Esophagus muscularis mucosa (tissue), 4 donors: ENCODE measurements at regions not wholly inside any gene's neighbourhood (a gene's known extent, or its start where the extent isn't known, plus 50 kb on each side); places are given as distances from the start of the nearest gene placed in this dataset.

Source experiments
- DNase-seq: peaks from one replicate; pipeline ENCODE4 v3.0.0-alpha.2; 2017; ENCODE audit errors: extremely low spot score
- H3K27ac ChIP-seq, 4 donors: fragments of 200-600 bp; sonication (generic); replicated peaks in 1 of 4; 1 replicate in 3 of 4; 2 replicates in 1 of 4; pipeline ENCODE4 v1.5.1; 2016 to 2019; ENCODE audit warnings: mild to moderate bottlenecking in 1 of 4
- H3K27me3 ChIP-seq, 4 donors: fragments of 200-600 bp; sonication (generic); one replicate each; pipeline versions ENCODE4 v1.5.1 to v1.6.0; 2016 to 2019
- H3K36me3 ChIP-seq, 4 donors: fragments of 200-600 bp; sonication (generic); one replicate each; pipeline ENCODE4 v1.5.1; 2016 to 2019
- H3K4me1 ChIP-seq, 4 donors: fragments of 200-600 bp; sonication (generic); one replicate each; pipeline ENCODE4 v1.5.1; 2016 to 2019
- H3K4me3 ChIP-seq, 4 donors: fragments of 200-600 bp; sonication (generic); 1 replicate in 2 of 4; 2 replicates in 2 of 4; pipeline ENCODE4 v1.5.1; 2016 to 2019; ENCODE audit warnings: mild to moderate bottlenecking in 4 of 4, moderate library complexity in 1 of 4
- H3K9me3 ChIP-seq, 4 donors: fragments of 200-600 bp; sonication (generic); 1 replicate in 3 of 4; 2 replicates in 1 of 4; pipeline ENCODE4 v1.5.1; 2016 to 2019
- EP300 ChIP-seq: sonication (generic); formaldehyde crosslinking; IDR thresholded peaks from one replicate; pipeline ENCODE4 v1.6.1; 2017; ENCODE audit warnings: antibody characterized with exemption
- POLR2A ChIP-seq: fragments of 450-650 bp; IDR thresholded peaks from one replicate; pipeline ENCODE4 v1.6.1; 2017; ENCODE audit warnings: antibody characterized with exemption, moderate library complexity, mild to moderate bottlenecking, low read depth
- POLR2AphosphoS5 ChIP-seq, 2 donors: sonication (generic); formaldehyde crosslinking; IDR thresholded peaks; one replicate each; pipeline ENCODE4 v1.6.1; 2017; ENCODE audit warnings: antibody characterized with exemption in 2 of 2
- WGBS: methylation state at CpG from one replicate; pipeline ENCODE4 v1.1.5; 2018; 5-methylcytosine and 5-hydroxymethylcytosine counted together
- intact Hi-C: fragments of 100-400 bp; cut with DNase I; formaldehyde crosslinking; loops from one replicate; pipeline ENCODE4 v1.15.1; 2023
- TF ChIP-seq, protein P1 (sequence below), 3 experiments: fragments of 200-600 bp in 2 of 3; fragments of 450-650 bp in 1 of 3; sonication (generic) in 2 of 3; IDR thresholded peaks; one replicate each; pipeline ENCODE4 v1.5.1; 2017 to 2019; ENCODE audit warnings: antibody characterized with exemption in 3 of 3, mild to moderate bottlenecking in 2 of 3, moderate library complexity in 1 of 3

DNA sequence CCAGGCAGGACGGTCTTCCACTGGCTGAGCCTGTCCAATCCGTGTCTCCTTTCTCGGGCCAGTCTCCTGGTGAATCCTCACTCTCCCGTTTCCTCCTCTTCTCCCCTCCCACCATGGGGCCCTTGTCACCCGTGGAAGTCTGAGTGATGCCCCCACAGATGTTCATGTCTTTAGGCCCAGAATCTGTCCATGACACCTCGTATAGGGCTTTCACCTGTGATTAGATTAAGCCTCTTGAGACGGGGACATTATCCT is 193.5 kb downstream of the ZFP36L2 start:
- Histone ChIP-seq H3K27ac (peak overlapping the region; percentile 37 to 72 (median 60)), H3K9me3 (no peaks in the 10 kb centered on the region), H3K27me3 (no peaks in the 10 kb centered on the region), H3K36me3 (no peaks in the 10 kb centered on the region), H3K4me3 (no peak overlapping the region), H3K4me1 (peaks cover 14 to 24% (median 18%) of the 10 kb centered on the region in 4 donors)
- no peak for DNase-seq
- intact Hi-C loops, result no loop called here
- 85% methylated on average over 7 of the region's 7 CpGs for WGBS
- TF ChIP-seq, protein P1, sequence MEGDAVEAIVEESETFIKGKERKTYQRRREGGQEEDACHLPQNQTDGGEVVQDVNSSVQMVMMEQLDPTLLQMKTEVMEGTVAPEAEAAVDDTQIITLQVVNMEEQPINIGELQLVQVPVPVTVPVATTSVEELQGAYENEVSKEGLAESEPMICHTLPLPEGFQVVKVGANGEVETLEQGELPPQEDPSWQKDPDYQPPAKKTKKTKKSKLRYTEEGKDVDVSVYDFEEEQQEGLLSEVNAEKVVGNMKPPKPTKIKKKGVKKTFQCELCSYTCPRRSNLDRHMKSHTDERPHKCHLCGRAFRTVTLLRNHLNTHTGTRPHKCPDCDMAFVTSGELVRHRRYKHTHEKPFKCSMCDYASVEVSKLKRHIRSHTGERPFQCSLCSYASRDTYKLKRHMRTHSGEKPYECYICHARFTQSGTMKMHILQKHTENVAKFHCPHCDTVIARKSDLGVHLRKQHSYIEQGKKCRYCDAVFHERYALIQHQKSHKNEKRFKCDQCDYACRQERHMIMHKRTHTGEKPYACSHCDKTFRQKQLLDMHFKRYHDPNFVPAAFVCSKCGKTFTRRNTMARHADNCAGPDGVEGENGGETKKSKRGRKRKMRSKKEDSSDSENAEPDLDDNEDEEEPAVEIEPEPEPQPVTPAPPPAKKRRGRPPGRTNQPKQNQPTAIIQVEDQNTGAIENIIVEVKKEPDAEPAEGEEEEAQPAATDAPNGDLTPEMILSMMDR (IDR thresholded peaks at IDR 0.05), result no peak
- TF ChIP-seq POLR2AphosphoS5 (IDR thresholded peaks at IDR 0.05) (no peak), POLR2A (no peak), EP300 (no peak)

DNA sequence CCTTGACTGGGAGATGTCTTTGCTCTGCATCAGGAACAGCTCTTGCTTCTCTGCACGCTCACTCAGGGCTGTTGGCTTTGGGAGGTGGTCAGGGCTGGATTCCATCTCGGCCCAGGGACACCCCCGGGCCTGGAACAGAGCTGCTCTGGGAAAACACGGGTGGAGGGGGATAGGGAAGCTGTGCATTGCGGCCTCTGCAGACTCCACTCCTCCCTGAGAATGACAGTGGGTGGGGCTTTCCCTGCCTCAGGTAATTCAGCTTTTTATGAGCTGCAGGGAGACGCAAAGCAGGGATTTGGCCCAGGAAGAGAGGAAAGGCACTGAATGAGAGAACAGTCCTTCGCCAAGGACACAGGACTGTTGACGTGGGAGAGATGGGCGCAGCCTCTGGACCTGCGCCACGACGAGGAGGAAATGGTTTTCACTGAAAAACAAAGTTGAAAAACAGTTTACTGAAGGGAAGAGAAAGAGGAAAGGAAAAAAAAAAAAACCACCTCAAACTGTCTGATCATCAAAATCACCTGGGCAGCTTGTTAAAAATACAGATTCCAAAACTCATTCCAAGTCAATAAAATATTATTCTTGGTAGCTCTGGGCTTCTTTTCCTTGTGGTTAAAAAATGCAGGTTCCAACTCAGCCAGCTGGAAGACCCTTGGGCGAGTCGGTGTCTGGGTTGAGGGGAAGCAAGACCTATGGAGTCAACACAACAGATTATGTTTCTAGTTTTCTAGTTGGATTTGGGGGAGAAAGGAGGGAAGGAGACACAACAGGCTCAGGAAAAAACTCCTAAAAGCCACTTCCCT is 194.0 kb downstream of the ZFP36L2 start:
- Histone ChIP-seq H3K4me3 (no peak overlapping the region), H3K9me3 (no peaks in the 10 kb centered on the region), H3K27ac (peak overlapping the region; percentile 54 to 72 (median 68)), H3K4me1 (peaks cover 17 to 26% (median 22%) of the 10 kb centered on the region in 4 donors), H3K36me3 (no peaks in the 10 kb centered on the region), H3K27me3 (no peaks in the 10 kb centered on the region)
- intact Hi-C loops, result no loop called here
- peak in 1 of 2 donors; percentile 51 for TF ChIP-seq POLR2AphosphoS5 (IDR thresholded peaks at IDR 0.05)
- TF ChIP-seq, protein P1 (IDR thresholded peaks at IDR 0.05), result no peak
- DNase-seq, result no peak
- 37% methylated on average over 10 of the region's 14 CpGs for WGBS

DNA sequence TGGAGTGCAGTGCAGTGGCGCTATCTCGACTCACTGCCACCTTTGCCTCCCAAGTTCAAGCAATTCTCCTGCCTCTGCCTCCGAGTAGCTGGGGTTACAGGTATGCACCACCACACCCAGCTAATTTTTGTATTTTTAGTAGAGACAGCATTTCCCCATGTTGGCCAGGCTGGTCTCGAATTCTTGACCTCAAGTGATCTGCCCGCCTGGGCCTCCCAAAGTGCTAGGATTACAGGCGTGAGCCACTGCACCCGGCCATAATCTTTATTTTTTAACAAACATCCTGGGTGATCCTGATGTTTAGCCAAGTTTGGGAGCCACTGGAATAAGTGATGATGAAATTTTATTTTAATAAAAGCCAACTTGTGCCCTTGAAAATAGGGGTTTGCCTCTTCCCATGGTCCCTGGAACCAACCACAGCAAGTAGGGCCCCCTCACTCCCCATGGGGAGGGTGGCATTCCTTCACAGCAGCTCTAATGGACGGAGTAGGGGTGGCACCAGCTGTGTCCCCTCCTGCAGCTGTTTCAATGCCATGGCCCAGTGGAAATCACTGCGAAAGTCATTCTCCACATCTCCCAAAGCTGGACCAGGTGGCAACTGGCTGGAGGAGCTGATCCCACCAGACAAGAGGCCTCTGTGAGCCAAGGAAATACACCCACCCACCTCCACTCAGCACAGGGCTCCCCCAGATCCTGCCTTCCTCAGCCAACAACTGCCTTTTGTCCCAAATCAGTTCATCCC is 194.8 kb downstream of the ZFP36L2 start:
- DNase-seq, result no peak
- H3K27ac ChIP-seq, result peak overlapping the region; percentile 54 to 72 (median 68)
- H3K4me3 ChIP-seq, result no peak overlapping the region
- TF ChIP-seq EP300 (no peak), POLR2A (no peak), POLR2AphosphoS5 (IDR thresholded peaks at IDR 0.05) (no peak)
- TF ChIP-seq, protein P1 (IDR thresholded peaks at IDR 0.05), result no peak
- 97% methylated on average over 7 of the region's 9 CpGs for WGBS
- no peaks in the 10 kb centered on the region for H3K36me3 ChIP-seq
- intact Hi-C loops, result no loop called here
- H3K27me3 ChIP-seq, result no peaks in the 10 kb centered on the region
- peaks cover 24 to 34% (median 30%) of the 10 kb centered on the region in 4 donors for H3K4me1 ChIP-seq
- no peaks in the 10 kb centered on the region for H3K9me3 ChIP-seq

DNA sequence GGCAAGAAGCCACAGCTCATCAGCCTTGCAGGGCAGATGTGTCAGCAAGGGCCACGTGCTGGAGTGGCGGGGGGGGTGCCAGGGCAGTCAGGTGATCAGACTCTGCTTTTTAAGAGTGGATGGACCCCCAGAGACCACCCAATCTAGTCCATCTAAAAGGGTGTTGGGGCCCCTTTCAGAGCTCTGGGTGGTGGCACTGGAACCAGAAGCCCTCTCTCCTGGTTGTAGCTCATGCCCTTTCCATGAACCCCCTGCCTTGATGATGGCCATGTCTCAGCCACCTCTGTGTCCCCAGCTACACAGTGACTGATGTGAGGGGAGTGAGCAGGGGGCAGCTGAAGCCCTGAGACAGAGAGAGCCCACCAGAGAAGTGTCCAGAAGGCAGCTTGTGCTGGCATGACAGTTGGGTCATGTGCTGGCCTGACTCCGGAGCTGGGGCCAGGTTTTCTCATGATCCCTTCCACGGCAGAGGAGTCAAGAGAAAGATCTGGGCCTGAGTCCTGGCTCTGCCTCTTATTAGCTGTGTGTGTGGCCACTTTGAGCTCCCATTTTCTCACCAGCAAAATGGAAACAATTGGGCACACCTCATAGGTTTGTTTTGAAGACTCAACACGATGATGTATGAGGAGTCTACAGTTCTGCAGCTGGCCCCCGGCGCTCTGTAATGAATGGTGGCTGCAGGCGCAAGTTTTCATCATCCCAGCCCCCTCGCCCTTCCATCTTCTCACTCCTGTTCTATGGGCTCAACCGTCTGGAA is 195.7 kb downstream of the ZFP36L2 start:
- no peak overlapping the region for H3K4me3 ChIP-seq
- no peaks in the 10 kb centered on the region for H3K9me3 ChIP-seq
- 85% methylated on average over 7 of the region's 10 CpGs for WGBS
- no peaks in the 10 kb centered on the region for H3K36me3 ChIP-seq
- H3K27me3 ChIP-seq, result no peaks in the 10 kb centered on the region
- H3K4me1 ChIP-seq, result peaks cover 30 to 38% (median 34%) of the 10 kb centered on the region in 4 donors
- intact Hi-C loops, result no loop called here
- H3K27ac ChIP-seq, result no peak overlapping the region
- DNase-seq, result no peak
- TF ChIP-seq, protein P1 (IDR thresholded peaks at IDR 0.05), result no peak
- no peak for TF ChIP-seq EP300
- no peak for TF ChIP-seq POLR2A
- no peak for TF ChIP-seq POLR2AphosphoS5 (IDR thresholded peaks at IDR 0.05)
